ENCODE measurements at regions not wholly inside any gene's neighbourhood (a gene's known extent, or its start where the extent isn't known, plus 50 kb on each side); places are given as distances from the start of the nearest gene placed in this dataset.

GRCh38 chr12:88778064-88778463, 197.8 kb upstream of the KITLG start:
- no peaks in the 10 kb centered on the region for H3K9me3 ChIP-seq (replicated peaks; ENCODE audit: insufficient read depth, low read length)
- H3K4me2 ChIP-seq (ENCODE audit: low read depth, low read length): no peak overlapping the region
- no peak for TF ChIP-seq EZH2 (optimal IDR thresholded peaks at IDR 0.05; ENCODE audit: low read depth, low read length)
- TF ChIP-seq EZH2phosphoT487 (IDR thresholded peaks at IDR 0.05; ENCODE audit: low read length): no peak
- no peak for TF ChIP-seq CTCF (IDR thresholded peaks at IDR 0.05; ENCODE audit: low read length)
- no peaks in the 10 kb centered on the region for H3F3A ChIP-seq (ENCODE audit: insufficient read depth, low read length)
- H3K27me3 ChIP-seq (replicated peaks; ENCODE audit: insufficient read depth, low read length): no peaks in the 10 kb centered on the region
- H3K79me2 ChIP-seq (ENCODE audit: low read length): no peaks in the 10 kb centered on the region
- no peak overlapping the region for H2AFZ ChIP-seq (ENCODE audit: low read length)
- no peak overlapping the region for H3K27ac ChIP-seq (ENCODE audit: low read length)
- no peaks in the 10 kb centered on the region for H4K20me1 ChIP-seq (ENCODE audit: insufficient read depth, low read length)
- no peaks in the 10 kb centered on the region for H3K36me3 ChIP-seq (replicated peaks; ENCODE audit: insufficient read depth, low read length)
- H3K9ac ChIP-seq (ENCODE audit: low read length): no peak overlapping the region
- no peak overlapping the region for H3K4me3 ChIP-seq (ENCODE audit: low read length)
- DNase-seq: no peak
- H3K9me2 ChIP-seq (replicated peaks; ENCODE audit: insufficient read depth, low read length): no peaks in the 10 kb centered on the region
- H3K4me1 ChIP-seq (ENCODE audit: low read length): no peaks in the 10 kb centered on the region

DNA sequence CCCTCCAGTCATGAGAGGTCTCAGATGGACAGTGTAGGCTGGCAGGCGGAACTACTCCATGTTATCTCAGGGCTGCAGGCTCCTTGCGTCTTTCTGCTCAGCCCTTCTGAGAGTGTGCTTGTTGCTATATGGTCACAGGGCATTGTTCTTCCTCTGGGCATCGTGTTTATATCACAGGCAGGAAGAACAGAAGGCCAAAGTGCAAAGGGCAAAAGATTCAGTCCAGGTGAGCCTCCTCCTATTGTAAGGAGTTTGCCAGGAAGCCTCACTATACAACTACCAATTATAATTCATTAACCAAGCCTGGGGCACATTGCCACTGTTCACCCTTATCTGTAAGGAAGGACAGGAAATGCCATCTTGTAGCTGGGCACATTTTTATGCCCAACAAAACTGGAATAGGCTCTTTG, 195.5 kb upstream of the KITLG start:
- no peak for DNase-seq
- H3K36me3 ChIP-seq (replicated peaks; ENCODE audit: insufficient read depth, low read length): no peaks in the 10 kb centered on the region
- H3K9me2 ChIP-seq (replicated peaks; ENCODE audit: insufficient read depth, low read length): no peaks in the 10 kb centered on the region
- no peak overlapping the region for H3K4me2 ChIP-seq (ENCODE audit: low read depth, low read length)
- no peak overlapping the region for H2AFZ ChIP-seq (ENCODE audit: low read length)
- no peak for TF ChIP-seq EZH2 (optimal IDR thresholded peaks at IDR 0.05; ENCODE audit: low read depth, low read length)
- TF ChIP-seq CTCF (IDR thresholded peaks at IDR 0.05; ENCODE audit: low read length): no peak
- no peak for TF ChIP-seq EZH2phosphoT487 (IDR thresholded peaks at IDR 0.05; ENCODE audit: low read length)
- H3K4me3 ChIP-seq (ENCODE audit: low read length): no peak overlapping the region
- no peaks in the 10 kb centered on the region for H4K20me1 ChIP-seq (ENCODE audit: insufficient read depth, low read length)
- no peak overlapping the region for H3K9ac ChIP-seq (ENCODE audit: low read length)
- H3K79me2 ChIP-seq (ENCODE audit: low read length): no peaks in the 10 kb centered on the region
- no peaks in the 10 kb centered on the region for H3F3A ChIP-seq (ENCODE audit: insufficient read depth, low read length)
- no peak overlapping the region for H3K27ac ChIP-seq (ENCODE audit: low read length)
- no peaks in the 10 kb centered on the region for H3K9me3 ChIP-seq (replicated peaks; ENCODE audit: insufficient read depth, low read length)
- H3K27me3 ChIP-seq (replicated peaks; ENCODE audit: insufficient read depth, low read length): no peaks in the 10 kb centered on the region
- no peaks in the 10 kb centered on the region for H3K4me1 ChIP-seq (ENCODE audit: low read length)

GRCh38 chr12:88767699-88768098, 187.4 kb upstream of the KITLG start:
- no peaks in the 10 kb centered on the region for H3K36me3 ChIP-seq (replicated peaks; ENCODE audit: insufficient read depth, low read length)
- H3K9me3 ChIP-seq (replicated peaks; ENCODE audit: insufficient read depth, low read length): no peaks in the 10 kb centered on the region
- DNase-seq: no peak
- no peaks in the 10 kb centered on the region for H3F3A ChIP-seq (ENCODE audit: insufficient read depth, low read length)
- no peak for TF ChIP-seq EZH2phosphoT487 (IDR thresholded peaks at IDR 0.05; ENCODE audit: low read length)
- TF ChIP-seq CTCF (IDR thresholded peaks at IDR 0.05; ENCODE audit: low read length): no peak
- TF ChIP-seq EZH2 (optimal IDR thresholded peaks at IDR 0.05; ENCODE audit: low read depth, low read length): no peak
- no peaks in the 10 kb centered on the region for H3K4me1 ChIP-seq (ENCODE audit: low read length)
- H4K20me1 ChIP-seq (ENCODE audit: insufficient read depth, low read length): no peaks in the 10 kb centered on the region
- H2AFZ ChIP-seq (ENCODE audit: low read length): no peak overlapping the region
- no peak overlapping the region for H3K27ac ChIP-seq (ENCODE audit: low read length)
- no peaks in the 10 kb centered on the region for H3K79me2 ChIP-seq (ENCODE audit: low read length)
- no peak overlapping the region for H3K4me2 ChIP-seq (ENCODE audit: low read depth, low read length)
- no peaks in the 10 kb centered on the region for H3K9me2 ChIP-seq (replicated peaks; ENCODE audit: insufficient read depth, low read length)
- H3K4me3 ChIP-seq (ENCODE audit: low read length): no peak overlapping the region
- no peak overlapping the region for H3K9ac ChIP-seq (ENCODE audit: low read length)
- no peaks in the 10 kb centered on the region for H3K27me3 ChIP-seq (replicated peaks; ENCODE audit: insufficient read depth, low read length)

All from MM.1S (cell line).